ENCODE measurements at regions not wholly inside any gene's neighbourhood (a gene's known extent, or its start where the extent isn't known, plus 50 kb on each side); places are given as distances from the start of the nearest gene placed in this dataset.

DNA sequence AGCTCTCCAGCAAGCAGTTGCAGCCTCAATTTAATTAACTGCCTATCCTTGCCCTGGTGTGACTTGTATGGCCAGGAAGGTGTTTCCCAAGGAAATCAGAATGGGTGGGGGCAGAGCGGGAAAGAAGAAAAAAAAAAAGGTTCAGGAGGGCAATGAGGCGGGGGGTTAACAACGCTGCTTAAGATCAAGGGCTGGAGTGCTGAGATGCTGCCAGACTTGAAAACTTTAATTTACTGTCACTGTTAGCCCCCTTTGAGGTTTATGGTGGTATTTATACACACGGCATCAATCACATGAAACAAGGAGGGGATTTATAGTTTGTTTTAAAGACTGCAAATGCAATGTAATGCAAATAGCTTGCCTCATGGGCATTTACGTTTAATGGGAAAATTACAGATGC is 319.4 kb upstream of the NR2F2 start:
- no peak for DNase-seq

DNA sequence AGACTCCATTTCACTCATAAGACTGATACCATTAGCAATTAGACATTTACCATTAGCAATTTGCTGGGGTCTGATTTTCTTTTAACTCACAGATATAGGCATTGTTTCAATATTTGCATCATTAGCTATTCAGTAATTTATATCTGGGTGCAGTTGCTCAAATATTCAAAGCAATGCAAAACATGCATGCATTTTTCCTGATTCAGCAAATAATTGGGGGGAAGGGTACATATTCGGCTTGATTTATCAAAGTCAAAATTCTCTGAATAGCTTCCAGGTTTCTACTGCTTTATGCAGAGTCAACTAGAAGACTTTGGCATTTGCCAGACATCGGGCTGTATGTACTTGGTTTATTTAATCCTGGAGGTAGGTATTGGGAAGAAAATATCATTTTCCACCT is 315.6 kb upstream of the NR2F2 start:
- DNase-seq = no peak

DNA sequence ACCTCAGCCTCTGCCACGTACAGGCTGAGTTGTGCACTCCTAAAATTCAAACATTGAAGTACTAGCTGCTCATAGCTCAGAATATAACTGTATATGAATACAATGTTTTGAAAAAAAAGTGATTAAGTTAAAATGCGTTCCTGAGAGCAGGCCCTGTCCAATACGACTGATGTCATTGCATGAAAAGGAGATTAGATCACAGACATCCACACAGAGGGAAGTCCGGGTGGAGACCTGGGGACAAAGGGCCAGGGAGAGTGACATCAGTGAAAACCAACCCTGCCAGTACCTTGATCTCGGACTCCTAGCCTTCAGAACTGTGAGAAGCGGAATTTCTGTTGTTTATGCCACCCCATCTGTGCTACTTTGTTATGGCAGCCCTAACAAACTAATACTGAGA is 311.4 kb upstream of the NR2F2 start:
- DNase-seq = no peak

DNA sequence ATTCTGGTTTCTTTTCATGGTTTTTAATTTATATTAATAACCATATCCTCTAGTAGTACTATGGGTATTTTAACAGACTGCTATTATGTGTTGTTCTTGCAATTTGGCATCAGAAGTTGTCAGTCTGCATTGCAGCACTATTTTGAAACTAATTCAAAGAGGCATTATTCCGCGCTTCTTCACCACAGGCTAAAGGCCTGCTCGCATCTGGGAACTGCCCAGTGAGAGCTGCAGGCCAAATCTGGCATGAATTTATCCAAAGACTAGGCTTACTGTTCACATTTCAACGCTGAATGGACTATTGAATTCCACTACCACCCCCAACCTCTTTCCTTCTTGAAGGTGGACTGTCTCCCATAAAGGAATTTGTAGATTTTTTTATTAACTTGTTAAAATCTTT is 310.4 kb upstream of the NR2F2 start:
- DNase-seq = no peak

- no peak for DNase-seq
Observed at GRCh38 chr15:96020797-96021196, 309.7 kb upstream of the NR2F2 start.

DNA sequence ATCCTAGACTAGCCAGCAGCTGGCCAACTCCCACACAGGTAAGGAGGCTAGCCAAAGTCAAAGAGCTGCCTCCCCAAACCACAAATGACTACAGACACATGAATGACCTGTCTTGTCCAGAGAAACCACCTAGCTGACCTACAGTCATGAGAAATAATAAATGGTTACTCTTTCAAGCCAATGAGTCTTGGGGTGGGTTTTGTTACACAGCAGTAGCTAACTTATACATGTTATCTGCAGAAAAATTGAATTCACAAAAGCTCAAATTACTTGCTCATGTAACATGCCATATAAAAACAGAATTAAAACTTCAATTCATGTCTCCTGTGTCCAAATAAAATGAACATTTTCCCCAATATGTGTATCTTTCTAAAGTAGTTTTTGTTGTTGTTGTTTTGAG is 307.4 kb upstream of the NR2F2 start:
- DNase-seq = no peak

DNA sequence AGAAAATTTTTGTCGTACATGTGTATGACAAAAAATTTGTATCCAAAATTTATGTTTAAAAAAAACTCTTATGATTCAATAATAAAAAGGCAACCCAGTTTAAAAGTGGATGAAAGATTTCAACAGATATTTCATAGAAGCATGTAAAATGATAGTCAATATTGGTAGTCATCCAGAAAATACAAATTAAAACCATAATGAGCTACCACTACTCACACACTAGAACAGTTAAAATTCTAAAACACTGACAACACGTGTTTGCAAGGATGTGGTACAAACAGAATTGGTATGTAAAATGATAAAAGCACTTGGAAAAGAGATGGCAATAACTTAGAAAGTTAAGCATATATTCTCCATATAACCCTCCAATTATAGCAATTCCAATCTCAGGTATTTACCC is 303.0 kb upstream of the NR2F2 start:
- no peak for DNase-seq

DNA sequence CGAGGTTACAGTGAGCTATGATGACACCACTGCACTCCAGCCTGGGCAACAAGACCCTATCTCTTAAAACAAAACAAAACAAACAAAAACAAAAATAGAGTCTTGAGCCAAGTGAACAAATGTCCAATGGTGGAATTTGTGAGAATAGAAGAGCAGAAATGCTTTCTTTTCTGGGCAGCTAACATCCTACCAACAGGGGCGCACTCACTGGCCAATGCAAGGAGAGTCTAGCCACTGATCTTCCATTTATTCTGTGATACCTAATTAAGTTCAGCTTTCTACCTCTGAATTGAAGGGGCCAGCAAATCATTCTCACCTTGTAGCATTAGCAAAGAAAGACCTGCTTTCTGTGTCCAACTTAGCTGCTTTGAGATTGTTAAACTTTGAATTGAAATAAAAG is 301.9 kb upstream of the NR2F2 start:
- no peak for DNase-seq

DNA sequence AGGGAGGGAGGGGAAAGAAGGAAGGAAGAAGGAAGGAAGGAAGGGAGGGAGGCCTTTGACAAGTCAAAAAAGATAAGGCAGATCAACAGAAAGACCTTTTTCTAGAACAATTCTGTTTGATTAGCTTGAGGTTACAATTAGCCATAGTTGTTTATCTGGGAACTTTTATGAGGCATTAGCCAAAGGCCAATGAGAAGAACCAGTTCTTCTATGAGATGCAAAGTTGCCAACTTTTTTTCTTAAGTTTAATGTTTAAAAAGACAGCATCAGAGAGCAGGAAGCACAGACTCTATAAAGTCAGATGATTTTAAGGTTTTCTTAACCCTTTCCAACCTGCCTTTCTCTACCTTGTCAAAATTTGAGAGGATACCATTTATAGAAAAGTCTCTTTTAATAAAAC is 301.3 kb upstream of the NR2F2 start:
- no peak for DNase-seq

- no peak for DNase-seq
Observed at GRCh38 chr15:96031426-96032110, 298.9 kb upstream of the NR2F2 start.

- DNase-seq = no peak
Observed at GRCh38 chr15:96035091-96035490, 295.4 kb upstream of the NR2F2 start.

DNA sequence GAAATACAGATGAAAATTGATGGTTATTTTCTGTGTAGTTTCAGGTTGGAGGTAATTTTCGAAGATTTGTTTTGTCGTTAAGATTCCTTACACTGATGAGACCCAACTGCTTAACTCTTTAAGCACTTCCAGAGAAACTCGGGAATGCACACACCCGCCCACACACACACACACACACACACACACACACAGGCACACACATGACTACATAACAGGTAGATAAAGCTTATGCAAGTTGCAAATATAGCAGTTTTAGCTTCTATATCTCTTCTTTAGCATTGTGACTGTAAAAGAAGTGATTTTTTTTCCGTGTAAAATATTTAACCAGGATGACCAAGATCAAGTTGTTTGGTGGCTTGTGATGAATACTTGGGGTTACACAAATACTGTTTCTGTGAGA is 294.9 kb upstream of the NR2F2 start:
- no peak for DNase-seq

DNA sequence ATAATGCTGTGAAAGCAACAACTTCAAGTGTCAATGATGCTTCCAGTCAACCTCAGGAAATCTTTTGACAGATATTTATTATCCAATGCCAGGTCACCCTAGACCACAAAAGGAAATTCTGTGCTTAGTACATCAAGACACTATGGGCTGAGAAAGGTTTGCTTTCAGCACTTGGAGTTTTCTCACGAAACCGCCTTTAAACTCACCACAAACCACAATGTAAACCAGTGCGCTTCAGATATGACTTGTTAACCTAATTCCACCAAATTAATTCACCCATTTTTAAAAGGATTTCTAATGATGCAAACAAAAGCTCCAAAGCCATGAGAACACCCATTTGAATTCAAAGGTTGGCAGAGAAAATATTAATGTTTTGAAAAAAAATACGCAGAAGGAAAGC is 292.9 kb upstream of the NR2F2 start:
- no peak for DNase-seq

- DNase-seq = no peak
Observed at GRCh38 chr15:96038131-96038530, 292.4 kb upstream of the NR2F2 start.

DNA sequence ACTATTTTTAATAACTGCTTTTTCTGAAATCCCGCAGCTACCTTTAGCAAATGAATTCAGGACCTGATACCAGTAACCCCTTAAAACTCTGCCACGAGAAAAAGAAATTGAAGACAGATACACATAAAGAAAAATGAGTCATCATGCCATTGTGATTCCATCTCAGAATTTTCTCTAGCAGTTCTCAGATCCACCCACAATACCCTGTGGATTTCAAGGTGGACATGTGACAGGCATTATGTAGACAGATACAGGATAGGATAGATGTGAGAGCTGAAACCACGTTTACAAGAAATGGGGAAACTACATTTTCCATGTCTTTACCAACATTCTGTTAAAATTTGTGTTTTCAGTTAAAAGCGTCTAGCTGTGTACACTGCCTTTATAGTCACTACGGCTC is 291.9 kb upstream of the NR2F2 start:
- DNase-seq = no peak

GRCh38 chr15:96041982-96042733 is 288.3 kb upstream of the NR2F2 start:
- DNase-seq = no peak

GRCh38 chr15:96042734-96043224 is 287.7 kb upstream of the NR2F2 start:
- no peak for DNase-seq

- DNase-seq = no peak
Observed at GRCh38 chr15:96043591-96044171, 286.8 kb upstream of the NR2F2 start.

DNA sequence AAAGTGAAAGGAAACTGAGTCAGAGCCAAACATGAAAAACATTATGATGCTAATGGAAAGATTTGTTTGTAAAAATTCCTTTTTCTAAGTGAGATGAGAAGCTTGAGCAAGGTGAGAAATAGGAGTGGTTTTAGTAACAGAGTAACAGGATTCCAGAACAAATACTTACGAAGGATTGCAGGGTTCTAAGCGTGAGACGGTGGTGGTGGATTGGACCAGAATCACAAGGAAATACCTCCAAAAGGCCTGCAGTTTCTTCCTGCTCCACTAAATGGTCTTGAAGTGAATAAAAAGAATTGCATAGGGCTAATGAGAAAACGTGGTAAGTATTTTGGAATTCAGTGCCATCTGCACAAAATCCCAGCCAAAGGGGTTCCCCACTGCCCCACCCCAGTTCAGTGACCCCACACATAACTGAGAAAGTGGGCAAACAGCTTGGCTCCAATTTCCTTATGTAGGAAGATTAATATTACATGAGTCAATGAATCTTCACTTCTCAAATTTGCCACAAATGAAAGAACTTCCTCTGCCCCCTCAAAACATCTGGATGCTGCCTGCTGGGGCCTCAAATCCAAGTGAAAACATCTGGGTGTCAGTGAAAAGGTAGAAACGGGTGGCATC is 283.8 kb upstream of the NR2F2 start:
- no peak for DNase-seq

GRCh38 chr15:96047255-96047931 is 283.1 kb upstream of the NR2F2 start:
- no peak for DNase-seq

DNA sequence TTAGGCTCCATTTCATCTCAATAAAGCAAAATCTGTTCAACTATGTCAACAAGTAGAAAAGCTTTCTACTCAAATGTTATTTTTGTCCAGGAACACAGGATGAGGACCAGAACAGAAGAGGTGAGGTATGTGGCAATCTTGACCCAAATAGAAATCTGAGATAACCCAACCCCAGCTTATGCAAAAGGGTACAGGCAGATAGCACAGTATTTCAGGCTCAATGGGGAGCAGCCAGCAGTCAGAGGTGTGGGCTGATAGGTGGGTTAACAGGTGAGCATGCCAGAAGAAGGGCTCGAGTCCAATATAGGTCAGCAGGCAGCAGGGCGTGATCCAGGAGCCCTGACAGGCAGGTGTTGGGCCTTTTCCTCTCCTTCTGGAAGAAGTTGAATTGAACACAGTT is 281.2 kb upstream of the NR2F2 start:
- no peak for DNase-seq

GRCh38 chr15:96049766-96050165 is 280.7 kb upstream of the NR2F2 start:
- no peak for DNase-seq

DNA sequence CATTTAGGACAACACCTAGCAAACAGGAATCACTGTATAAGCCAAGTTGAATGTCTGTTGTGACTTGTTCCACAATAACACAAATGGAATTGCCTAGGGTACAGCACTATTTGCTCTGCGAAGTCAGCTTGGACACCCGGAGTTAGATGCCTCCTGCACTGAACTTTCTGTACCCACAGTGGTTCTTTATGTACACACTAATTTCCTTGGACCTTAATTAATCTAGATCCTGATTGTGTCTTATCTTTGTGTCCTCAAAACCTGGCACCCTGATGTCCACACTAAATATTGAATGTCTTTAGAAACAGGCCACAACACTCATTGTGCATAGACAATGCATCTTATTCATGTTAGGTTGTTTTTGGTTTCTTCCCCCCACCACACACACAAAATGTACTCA is 278.9 kb upstream of the NR2F2 start:
- DNase-seq = no peak
